ENCODE measurements at regions not wholly inside any gene's neighbourhood (a gene's known extent, or its start where the extent isn't known, plus 50 kb on each side); places are given as distances from the start of the nearest gene placed in this dataset.

- Histone ChIP-seq H3K9ac (ENCODE audit: control insufficient read depth, insufficient read depth, low read length) (no peak overlapping the region), H2AFZ (ENCODE audit: control insufficient read depth, low read depth, low read length) (no peak overlapping the region), H3K4me2 (ENCODE audit: control insufficient read depth, insufficient read depth) (no peak overlapping the region), H3K36me3 (ENCODE audit: control insufficient read depth in 2 of 2, insufficient read depth in 2 of 2, low read length in 1 of 2) (no peaks in the 10 kb centered on the region), H3K27me3 (replicated peaks in 1 of 2; ENCODE audit: control insufficient read depth in 2 of 2, insufficient read depth in 2 of 2, low read length in 1 of 2) (no peaks in the 10 kb centered on the region), H3K27ac (ENCODE audit: control insufficient read depth, insufficient read depth) (no peak overlapping the region), H4K20me1 (ENCODE audit: control insufficient read depth, insufficient read depth) (no peaks in the 10 kb centered on the region), H3K4me1 (ENCODE audit: control insufficient read depth, insufficient read depth, low read length) (no peaks in the 10 kb centered on the region), H3K9me3 (replicated peaks; ENCODE audit: control insufficient read depth, insufficient read depth, low read length) (no peaks in the 10 kb centered on the region; the same call in 2 of the 3 replicates), H3K79me2 (ENCODE audit: control insufficient read depth, insufficient read depth, low read length) (no peaks in the 10 kb centered on the region), H3K4me3 (no peak overlapping the region)
- ChIA-PET SMC1A (ENCODE audit: uncharacterized antibody, unreplicated experiment) (no interaction called here), RAD21 (ENCODE audit: unreplicated experiment) (no interaction called here), CTCF (no interaction called here), POLR2A (no interaction called here)
- DNase-seq (ENCODE audit: low read depth, low spot score) = no peak
- intact Hi-C loops (cut with micrococcal nuclease; ENCODE audit: unreplicated experiment) = no loop called here
- ATAC-seq = no peak
- 100% methylated on average over 1 of the region's 1 CpG for WGBS (ENCODE audit: insufficient coverage, insufficient replicate concordance, low lambda C conversion rate, missing lambda C conversion rate)
- no peak for FAIRE-seq
- BruUV-seq (replicated peaks) = no TSS peak
- in situ Hi-C loops (cut with MboI) = no loop called here
- no peak for TF ChIP-seq SUPT20H (IDR thresholded peaks at IDR 0.05; ENCODE audit: borderline replicate concordance, control insufficient read depth, low read depth, low read length)
- no peak for TF ChIP-seq TAF1 (IDR thresholded peaks at IDR 0.05; ENCODE audit: borderline replicate concordance, low read depth, low read length)
- TF ChIP-seq RUNX3 (IDR thresholded peaks at IDR 0.05; ENCODE audit: low read length) = no peak
- no peak for TF ChIP-seq E2F8 (IDR thresholded peaks at IDR 0.05; ENCODE audit: low read depth, partially characterized antibody)
- no peak for TF ChIP-seq CTCF (IDR thresholded peaks at IDR 0.05 in 2 of 3, conservative IDR thresholded peaks at IDR 0.05 in 1 of 3; ENCODE audit: control insufficient read depth in 2 of 3, extremely low read depth in 1 of 3, insufficient read depth in 1 of 3, low read depth in 3 of 3, low read length in 3 of 3)
- TF ChIP-seq HDAC6 (IDR thresholded peaks at IDR 0.05; ENCODE audit: unreplicated experiment) = no peak
- no peak for TF ChIP-seq STAT3 (IDR thresholded peaks at IDR 0.05; ENCODE audit: low read depth, low read length)
- TF ChIP-seq RAD51 (IDR thresholded peaks at IDR 0.05) = no peak
- no peak for TF ChIP-seq ZNF622 (IDR thresholded peaks at IDR 0.05)
- no peak for TF ChIP-seq HDAC2 (IDR thresholded peaks at IDR 0.05)
- TF ChIP-seq KDM1A (IDR thresholded peaks at IDR 0.05; ENCODE audit: borderline replicate concordance) = no peak
- TF ChIP-seq EZH2 (IDR thresholded peaks at IDR 0.05; ENCODE audit: borderline replicate concordance, control insufficient read depth, low read depth, low read length) = no peak
- TF ChIP-seq ZBTB4 (CRISPR knock-in tag; IDR thresholded peaks at IDR 0.05) = no peak
- no peak for TF ChIP-seq IRF5 (IDR thresholded peaks at IDR 0.05; ENCODE audit: borderline replicate concordance)
- no peak for TF ChIP-seq POU2F2 (IDR thresholded peaks at IDR 0.05; ENCODE audit: borderline replicate concordance, low read depth, low read length)
- no peak for TF ChIP-seq NFYB (IDR thresholded peaks at IDR 0.05; ENCODE audit: insufficient read depth, low read depth, low read length)
- TF ChIP-seq FOS (IDR thresholded peaks at IDR 0.05; ENCODE audit: borderline replicate concordance, extremely low read depth, insufficient read length) = no peak
Measured at GRCh38 chr13:18978447-18978846, 203.2 kb downstream of the TUBA3C start.

Data from GM12878 (cell line).